IPS-18c (cell line): ENCODE measurements at regions not wholly inside any gene's neighbourhood (a gene's known extent, or its start where the extent isn't known, plus 50 kb on each side); places are given as distances from the start of the nearest gene placed in this dataset.
"Not testable (repeated sequence)": the region's sequence is repeated elsewhere in the genome, so short reads cannot be mapped to it uniquely, and the experiment has no call there.

Source experiments
- H3K4me3 ChIP-seq: 2 replicates; pipeline ENCODE4 v1.7.0; 2013; ENCODE audit warnings: low read depth, mild to moderate bottlenecking, low read length, moderate library complexity; ENCODE audit not compliant: insufficient read depth
- H3K9me3 ChIP-seq: one replicate; pipeline ENCODE4 v1.6.1; 2013; ENCODE audit warnings: mild to moderate bottlenecking, low read length, moderate library complexity; ENCODE audit not compliant: control insufficient read depth, insufficient read depth

GRCh38 chrX:120731386-120731785 lies 101.5 kb upstream of the C1GALT1C1 start:
- H3K4me3 ChIP-seq, result no peak overlapping the region
- no peaks in the 10 kb centered on the region for H3K9me3 ChIP-seq

GRCh38 chrX:120729506-120730255 lies 99.8 kb upstream of the C1GALT1C1 start:
- not testable (repeated sequence) for H3K4me3 ChIP-seq, H3K9me3 ChIP-seq

- H3K4me3 ChIP-seq, result no peak overlapping the region
Measured at GRCh38 chrX:120727911-120728310, 98.1 kb upstream of the C1GALT1C1 start.

GRCh38 chrX:120727452-120727851 lies 97.6 kb upstream of the C1GALT1C1 start:
- Histone ChIP-seq H3K4me3 (no peak overlapping the region), H3K9me3 (peaks cover 3% of the 10 kb centered on the region)

More at GRCh38 chrX:120727911-120728310, 98.1 kb upstream of the C1GALT1C1 start:
- no peaks in the 10 kb centered on the region for H3K9me3 ChIP-seq

GRCh38 chrX:120726294-120726693 lies 96.4 kb upstream of the C1GALT1C1 start:
- Histone ChIP-seq H3K4me3 (no peak overlapping the region), H3K9me3 (peaks cover 3% of the 10 kb centered on the region)

GRCh38 chrX:120725874-120726273 lies 96.0 kb upstream of the C1GALT1C1 start:
- peaks cover 3% of the 10 kb centered on the region for H3K9me3 ChIP-seq
- no peak overlapping the region for H3K4me3 ChIP-seq

GRCh38 chrX:120719622-120720021 lies 89.8 kb upstream of the C1GALT1C1 start:
- Histone ChIP-seq H3K9me3 (peaks cover 3% of the 10 kb centered on the region), H3K4me3 (no peak overlapping the region)

GRCh38 chrX:120718969-120719368 lies 89.1 kb upstream of the C1GALT1C1 start:
- no peak overlapping the region for H3K4me3 ChIP-seq
- peaks cover 3% of the 10 kb centered on the region for H3K9me3 ChIP-seq

GRCh38 chrX:120702337-120702736 lies 72.5 kb upstream of the C1GALT1C1 start:
- not testable (repeated sequence) for H3K4me3 ChIP-seq, H3K9me3 ChIP-seq

- Histone ChIP-seq H3K4me3 (no peak overlapping the region), H3K9me3 (peaks cover 11% of the 10 kb centered on the region)
Measured at GRCh38 chrX:120697053-120697452, 67.2 kb upstream of the C1GALT1C1 start.

- H3K9me3 ChIP-seq, result peaks cover 11% of the 10 kb centered on the region
- no peak overlapping the region for H3K4me3 ChIP-seq
Measured at GRCh38 chrX:120692319-120692718, 62.5 kb upstream of the C1GALT1C1 start.

GRCh38 chrX:120690941-120691340 lies 61.1 kb upstream of the C1GALT1C1 start:
- Histone ChIP-seq H3K9me3 (peaks cover 7% of the 10 kb centered on the region), H3K4me3 (no peak overlapping the region)

GRCh38 chrX:120690344-120690743 lies 60.5 kb upstream of the C1GALT1C1 start:
- peaks cover 5% of the 10 kb centered on the region for H3K9me3 ChIP-seq

GRCh38 chrX:120680090-120680489 lies 50.2 kb upstream of the C1GALT1C1 start:
- no peak overlapping the region for H3K4me3 ChIP-seq
- H3K9me3 ChIP-seq, result peaks cover 5% of the 10 kb centered on the region

More at GRCh38 chrX:120690344-120690743, 60.5 kb upstream of the C1GALT1C1 start:
- H3K4me3 ChIP-seq, result no peak overlapping the region
